A549 (cell line): ENCODE measurements at regions not wholly inside any gene's neighbourhood (a gene's known extent, or its start where the extent isn't known, plus 50 kb on each side); places are given as distances from the start of the nearest gene placed in this dataset.

Source experiments
- ATAC-seq, 2 experiments: fragments of 200-7000 bp in 1 of 2; fragments of >200 bp in 1 of 2; cut with Nextera tagmentation in 1 of 2; cut with Tn5 transposase in 1 of 2; 3 replicates each; pipeline versions ENCODE4 v1.8.0 to v1.9.1; 2018 to 2020; ENCODE audit warnings: mild to moderate bottlenecking in 1 of 2, moderate library complexity in 1 of 2
- CTCF ChIA-PET: fragments of 300-600 bp; sonication (Branson Sonifier 250); formaldehyde crosslinking; extraction: SDS; loops from one replicate; lab custom pipeline; 2021; ENCODE audit warnings: antibody characterized with exemption, inconsistent platforms; lab: Yijun Ruan, JAX
- POLR2A ChIA-PET: fragments of 350-600 bp; formaldehyde crosslinking; extraction: SDS; loops from one replicate; lab custom pipeline; 2021; ENCODE audit warnings: antibody characterized with exemption, inconsistent platforms; lab: Yijun Ruan, JAX
- DNase-seq, 2 experiments: peaks; one replicate each; pipeline versions ENCODE4 v3.0.0 to v3.0.0-alpha.2; 2011 to 2016; ENCODE audit warnings: low read depth in 1 of 2, low spot score in 1 of 2
- FAIRE-seq: peaks from 2 replicates; lab custom pipeline; 2011; peaks lifted over from hg19 to GRCh38; lab: Jason Lieb, UNC
- H3K27ac ChIP-seq, 2 experiments: fragments of >200 bp; sonication (Bioruptor Twin); formaldehyde crosslinking; 3 replicates each; pipeline ENCODE4 v1.5.1; 2016 to 2017
- H3K4me1 ChIP-seq: fragments of >200 bp; sonication (Bioruptor Twin); formaldehyde crosslinking; 3 replicates; pipeline ENCODE4 v1.6.1; 2016
- H3K4me2 ChIP-seq: fragments of >200 bp; sonication (Bioruptor Twin); formaldehyde crosslinking; 3 replicates; pipeline ENCODE4 v1.6.1; 2016
- H3K4me3 ChIP-seq: fragments of >200 bp; sonication (Bioruptor Twin); formaldehyde crosslinking; 3 replicates; pipeline ENCODE4 v1.5.1; 2016
- H3K9me3 ChIP-seq: fragments of >200 bp; sonication (Bioruptor Twin); formaldehyde crosslinking; 3 replicates; pipeline ENCODE4 v1.6.1; 2016
- CBX2 ChIP-seq: fragments of 200-600 bp; sonication (generic); IDR thresholded peaks from 2 replicates; pipeline ENCODE4 v1.6.1; 2016; ENCODE audit warnings: low read depth, mild to moderate bottlenecking, borderline replicate concordance
- CBX8 ChIP-seq: fragments of 200-600 bp; sonication (generic); IDR thresholded peaks from 2 replicates; pipeline ENCODE4 v1.6.1; 2016
- CHD2 ChIP-seq: fragments of 150-350 bp; IDR thresholded peaks from 2 replicates; pipeline ENCODE4 v1.6.1; 2014; ENCODE audit warnings: low read length; ENCODE audit not compliant: partially characterized antibody
- EHMT2 ChIP-seq: fragments of 200-600 bp; sonication (generic); IDR thresholded peaks from 2 replicates; pipeline ENCODE4 v1.6.1; 2016; ENCODE audit warnings: antibody characterized with exemption, low read depth, mild to moderate bottlenecking, moderate library complexity
- ESRRA ChIP-seq: fragments of 150-350 bp; IDR thresholded peaks from 2 replicates; pipeline ENCODE4 v1.6.1; 2014; ENCODE audit warnings: mild to moderate bottlenecking, low read length, borderline replicate concordance
- GATA3 ChIP-seq: IDR thresholded peaks from 2 replicates; pipeline ENCODE4 v1.6.1; 2012; ENCODE audit warnings: borderline replicate concordance
- HEYL ChIP-seq: fragments of 250-450 bp; sonication (Bioruptor Pico); IDR thresholded peaks from 2 replicates; pipeline ENCODE4 v1.8.0; 2021; ENCODE audit warnings: mild to moderate bottlenecking, moderate library complexity
- HOXB13 ChIP-seq: fragments of 250-450 bp; sonication (Bioruptor Pico); IDR thresholded peaks from 2 replicates; pipeline ENCODE4 v1.5.0; 2020; ENCODE audit warnings: low read depth, mild to moderate bottlenecking, moderate library complexity
- JUN ChIP-seq, 2 experiments: fragments of >200 bp; sonication (Bioruptor Twin); formaldehyde crosslinking; IDR thresholded peaks; 2 replicates in 1 of 2; 3 replicates in 1 of 2; pipeline ENCODE4 v1.6.1; 2016 to 2017
- JUNB ChIP-seq: fragments of >200 bp; sonication (Bioruptor Twin); formaldehyde crosslinking; IDR thresholded peaks from 2 replicates; pipeline ENCODE4 v1.6.1; 2016
- MAZ ChIP-seq: fragments of 150-350 bp; IDR thresholded peaks from 2 replicates; pipeline ENCODE4 v1.6.1; 2014; ENCODE audit warnings: antibody characterized with exemption, low read depth, low read length, borderline replicate concordance
- MYC ChIP-seq: IDR thresholded peaks from 2 replicates; pipeline ENCODE4 v1.6.1; 2012; ENCODE audit warnings: mild to moderate bottlenecking, inconsistent platforms, low read length, improper control_type of control experiment, borderline replicate concordance
- NPAS2 ChIP-seq: fragments of 250-450 bp; sonication (Bioruptor Pico); IDR thresholded peaks from 2 replicates; pipeline ENCODE4 v1.8.0; 2022; ENCODE audit warnings: mild to moderate bottlenecking, moderate library complexity, borderline replicate concordance
- NR3C1 ChIP-seq: fragments of >200 bp; sonication (Bioruptor Twin); formaldehyde crosslinking; IDR thresholded peaks from 3 replicates; pipeline ENCODE4 v1.6.1; 2017
- PHF8 ChIP-seq: fragments of 200-600 bp; sonication (generic); IDR thresholded peaks from 2 replicates; pipeline ENCODE4 v1.6.1; 2016; ENCODE audit warnings: low read depth, mild to moderate bottlenecking, antibody characterized with exemption, moderate library complexity, borderline replicate concordance
- POLR2A ChIP-seq: IDR thresholded peaks from 2 replicates; pipeline ENCODE4 v1.6.1; 2012; ENCODE audit warnings: mild to moderate bottlenecking, low read length
- POLR2AphosphoS2 ChIP-seq: conservative IDR thresholded peaks from 2 replicates; pipeline ENCODE4 v1.6.1; 2012; ENCODE audit warnings: low read length, improper control_type of control experiment, inconsistent platforms
- RAD21 ChIP-seq, 2 experiments: fragments of >200 bp in 1 of 2; sonication (Bioruptor Twin) in 1 of 2; formaldehyde crosslinking in 1 of 2; IDR thresholded peaks in 1 of 2; conservative IDR thresholded peaks in 1 of 2; 2 replicates in 1 of 2; 3 replicates in 1 of 2; pipeline ENCODE4 v1.6.1; 2012 to 2018; ENCODE audit warnings: inconsistent platforms in 1 of 2
- SMC3 ChIP-seq: fragments of >200 bp; sonication (Bioruptor Twin); formaldehyde crosslinking; IDR thresholded peaks from 3 replicates; pipeline ENCODE4 v1.6.1; 2018; ENCODE audit warnings: inconsistent platforms
- ZC3H11A ChIP-seq: fragments of 450-650 bp; IDR thresholded peaks from 2 replicates; pipeline ENCODE4 v1.6.1; 2014; ENCODE audit warnings: antibody characterized with exemption, mild to moderate bottlenecking
- ZFP36 ChIP-seq: fragments of 450-650 bp; IDR thresholded peaks from 2 replicates; pipeline ENCODE4 v1.6.1; 2014; ENCODE audit warnings: borderline replicate concordance; ENCODE audit not compliant: partially characterized antibody
- ZSCAN20 ChIP-seq: fragments of 250-450 bp; sonication (Bioruptor Pico); IDR thresholded peaks from 2 replicates; pipeline ENCODE4 v1.8.0; 2022; ENCODE audit warnings: mild to moderate bottlenecking, moderate library complexity
- WGBS: methylation state at CpG from one replicate; pipeline ENCODE4 v1.1.6; 2017; ENCODE audit errors: missing lambda C conversion rate; 5-methylcytosine and 5-hydroxymethylcytosine counted together
- TF ChIP-seq, protein P1 (sequence below): fragments of 150-350 bp; IDR thresholded peaks from 2 replicates; pipeline ENCODE4 v1.6.1; 2014; ENCODE audit warnings: low read depth, mild to moderate bottlenecking, low read length
- TF ChIP-seq, protein P2 (sequence below): fragments of >200 bp; sonication (Bioruptor Twin); formaldehyde crosslinking; IDR thresholded peaks from 2 replicates; pipeline ENCODE4 v1.6.1; 2016
- TF ChIP-seq, protein P3 (sequence below): fragments of >200 bp; sonication (Bioruptor Twin); formaldehyde crosslinking; IDR thresholded peaks from 3 replicates; pipeline ENCODE4 v1.5.1; 2016
- TF ChIP-seq, protein P4 (sequence below): IDR thresholded peaks from 2 replicates; pipeline ENCODE4 v1.6.1; 2012; ENCODE audit warnings: low read depth, borderline replicate concordance

DNA sequence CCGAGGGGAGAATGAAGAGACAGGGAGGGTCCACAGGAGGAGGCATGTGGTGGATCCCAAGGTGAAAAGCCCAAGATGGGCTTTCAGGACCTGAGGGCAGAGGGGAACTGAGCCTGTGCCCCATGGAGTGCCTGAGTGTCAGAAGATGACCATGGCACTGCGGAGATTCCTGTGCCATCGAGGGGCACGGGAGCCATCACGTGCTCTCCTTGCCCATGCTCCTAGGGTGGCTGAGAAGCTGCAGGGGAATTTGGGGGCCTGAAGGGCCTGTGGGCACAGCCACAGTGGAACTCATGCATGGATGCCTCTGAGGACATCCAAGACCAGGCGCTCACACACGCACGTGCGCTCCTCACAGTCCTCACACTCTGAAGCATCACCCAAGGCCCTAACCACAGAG lies 56.1 kb upstream of the GLI2 start:
- ChIA-PET CTCF (interaction anchor here (0.7 to 11.8 kb wide), 9 partner anchors 10 to 367 kb away, joined by 3 to 182 read pairs (median 9); no protein-coding TSS in a partner anchor), POLR2A (no interaction called here)
- Histone ChIP-seq H3K4me1 (no peaks in the 10 kb centered on the region), H3K27ac (no peak overlapping the region), H3K4me2 (no peak overlapping the region), H3K4me3 (no peak overlapping the region), H3K9me3 (no peaks in the 10 kb centered on the region)
- FAIRE-seq (no peak), ATAC-seq (peak in 1 of 2 experiments; percentile 18; a peak in 3 of 6 replicates), DNase-seq (no peak)
- 73% methylated on average over 9 of the region's 9 CpGs for WGBS
- TF ChIP-seq ESRRA (no peak), JUN (IDR thresholded peaks at IDR 0.05) (no peak), MAZ (no peak), JUNB (no peak), CBX2 (no peak), ZFP36 (no peak), HOXB13 (CRISPR knock-in tag) (no peak), HEYL (CRISPR knock-in tag) (no peak), PHF8 (no peak), CBX8 (no peak), ZC3H11A (no peak), POLR2A (no peak), NR3C1 (no peak), EHMT2 (no peak), MYC (no peak), CHD2 (no peak)
- TF ChIP-seq, protein P1, sequence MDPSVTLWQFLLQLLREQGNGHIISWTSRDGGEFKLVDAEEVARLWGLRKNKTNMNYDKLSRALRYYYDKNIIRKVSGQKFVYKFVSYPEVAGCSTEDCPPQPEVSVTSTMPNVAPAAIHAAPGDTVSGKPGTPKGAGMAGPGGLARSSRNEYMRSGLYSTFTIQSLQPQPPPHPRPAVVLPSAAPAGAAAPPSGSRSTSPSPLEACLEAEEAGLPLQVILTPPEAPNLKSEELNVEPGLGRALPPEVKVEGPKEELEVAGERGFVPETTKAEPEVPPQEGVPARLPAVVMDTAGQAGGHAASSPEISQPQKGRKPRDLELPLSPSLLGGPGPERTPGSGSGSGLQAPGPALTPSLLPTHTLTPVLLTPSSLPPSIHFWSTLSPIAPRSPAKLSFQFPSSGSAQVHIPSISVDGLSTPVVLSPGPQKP = no peak
- TF ChIP-seq, protein P2, sequence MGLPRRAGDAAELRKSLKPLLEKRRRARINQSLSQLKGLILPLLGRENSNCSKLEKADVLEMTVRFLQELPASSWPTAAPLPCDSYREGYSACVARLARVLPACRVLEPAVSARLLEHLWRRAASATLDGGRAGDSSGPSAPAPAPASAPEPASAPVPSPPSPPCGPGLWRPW = no peak

DNA sequence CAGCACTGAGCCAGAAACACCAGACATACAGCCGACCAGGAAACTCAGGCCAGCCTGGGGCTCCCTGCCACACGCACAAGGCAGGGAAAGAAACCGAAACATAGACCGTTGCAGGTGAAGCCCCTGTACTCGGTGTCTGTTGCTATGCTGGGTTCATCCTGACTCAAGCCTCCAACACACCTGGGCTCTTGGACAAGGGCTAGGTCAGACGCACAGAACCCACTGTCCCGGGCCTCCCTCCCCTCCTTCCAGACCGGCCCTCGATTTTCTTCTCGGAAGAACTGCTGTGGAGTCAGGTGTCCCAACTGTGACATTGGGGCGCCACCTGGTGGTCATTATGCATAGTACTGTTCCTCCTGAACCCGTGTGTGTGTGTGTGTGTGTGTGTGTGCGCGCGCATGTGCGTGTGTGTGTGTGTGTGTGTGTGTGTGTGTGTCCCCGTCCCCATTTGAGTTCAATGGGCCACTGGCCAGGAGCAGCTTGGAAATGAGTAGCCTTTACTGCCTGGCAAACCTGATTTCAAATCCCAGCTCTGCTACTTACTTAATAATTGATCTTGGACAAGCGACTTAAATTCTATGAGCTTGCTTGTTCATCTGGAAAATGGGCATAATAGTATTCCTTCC lies 55.4 kb upstream of the GLI2 start:
- Histone ChIP-seq H3K4me2 (peak overlapping the region; percentile 43), H3K9me3 (no peaks in the 10 kb centered on the region), H3K27ac (no peak overlapping the region), H3K4me3 (no peak overlapping the region), H3K4me1 (no peaks in the 10 kb centered on the region)
- FAIRE-seq = no peak
- no peak for TF ChIP-seq ZSCAN20
- peak; percentile 90 to 94 for TF ChIP-seq RAD21 (conservative IDR thresholded peaks at IDR 0.05 in 1 of 2, IDR thresholded peaks at IDR 0.05 in 1 of 2)
- no peak for TF ChIP-seq JUN (IDR thresholded peaks at IDR 0.05)
- TF ChIP-seq, protein P3, sequence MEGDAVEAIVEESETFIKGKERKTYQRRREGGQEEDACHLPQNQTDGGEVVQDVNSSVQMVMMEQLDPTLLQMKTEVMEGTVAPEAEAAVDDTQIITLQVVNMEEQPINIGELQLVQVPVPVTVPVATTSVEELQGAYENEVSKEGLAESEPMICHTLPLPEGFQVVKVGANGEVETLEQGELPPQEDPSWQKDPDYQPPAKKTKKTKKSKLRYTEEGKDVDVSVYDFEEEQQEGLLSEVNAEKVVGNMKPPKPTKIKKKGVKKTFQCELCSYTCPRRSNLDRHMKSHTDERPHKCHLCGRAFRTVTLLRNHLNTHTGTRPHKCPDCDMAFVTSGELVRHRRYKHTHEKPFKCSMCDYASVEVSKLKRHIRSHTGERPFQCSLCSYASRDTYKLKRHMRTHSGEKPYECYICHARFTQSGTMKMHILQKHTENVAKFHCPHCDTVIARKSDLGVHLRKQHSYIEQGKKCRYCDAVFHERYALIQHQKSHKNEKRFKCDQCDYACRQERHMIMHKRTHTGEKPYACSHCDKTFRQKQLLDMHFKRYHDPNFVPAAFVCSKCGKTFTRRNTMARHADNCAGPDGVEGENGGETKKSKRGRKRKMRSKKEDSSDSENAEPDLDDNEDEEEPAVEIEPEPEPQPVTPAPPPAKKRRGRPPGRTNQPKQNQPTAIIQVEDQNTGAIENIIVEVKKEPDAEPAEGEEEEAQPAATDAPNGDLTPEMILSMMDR = peak; percentile 57
- peak; percentile 87 for TF ChIP-seq SMC3
- ATAC-seq = peak; percentile 71 to 91
- 53% methylated on average over 6 of the region's 18 CpGs for WGBS
- CTCF ChIA-PET = interaction anchor here (0.6 to 22.6 kb wide), 67 partner anchors 11 to 1350 kb away, joined by 3 to 858 read pairs (median 3); partner anchors contain the start of gene RALB
- DNase-seq = peak; percentile 76 to 91
- POLR2A ChIA-PET = no interaction called here

DNA sequence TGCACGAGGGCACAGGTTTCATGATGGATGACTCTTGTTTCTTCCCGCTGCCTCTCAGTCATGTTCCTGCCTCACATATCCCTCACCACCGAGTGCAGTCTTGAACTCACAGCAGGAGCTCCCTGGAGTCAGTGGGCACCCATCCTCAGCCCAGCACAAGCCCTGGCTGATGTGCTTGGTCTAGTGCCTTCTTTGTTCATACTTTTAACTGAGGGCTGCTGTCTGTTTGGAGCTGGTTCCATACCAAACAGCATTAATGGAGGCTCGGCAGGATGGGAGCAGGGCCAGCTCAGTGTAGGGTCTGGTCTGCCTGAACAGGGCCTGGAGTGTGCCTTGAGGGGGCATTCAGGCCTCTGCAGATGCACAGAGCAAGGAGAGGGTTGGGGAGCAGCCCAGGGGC lies 54.5 kb upstream of the GLI2 start:
- ChIA-PET CTCF (interaction anchor here (0.7 to 22.6 kb wide), 56 partner anchors 10 to 995 kb away, joined by 3 to 858 read pairs (median 4); partner anchors contain the start of genes INHBB and RALB), POLR2A (no interaction called here)
- no peak overlapping the region for H3K4me3 ChIP-seq
- no peak for FAIRE-seq
- no peak overlapping the region for H3K27ac ChIP-seq
- DNase-seq = no peak
- H3K9me3 ChIP-seq = no peaks in the 10 kb centered on the region
- TF ChIP-seq SMC3 = no peak
- TF ChIP-seq ZC3H11A = no peak
- TF ChIP-seq, protein P4, sequence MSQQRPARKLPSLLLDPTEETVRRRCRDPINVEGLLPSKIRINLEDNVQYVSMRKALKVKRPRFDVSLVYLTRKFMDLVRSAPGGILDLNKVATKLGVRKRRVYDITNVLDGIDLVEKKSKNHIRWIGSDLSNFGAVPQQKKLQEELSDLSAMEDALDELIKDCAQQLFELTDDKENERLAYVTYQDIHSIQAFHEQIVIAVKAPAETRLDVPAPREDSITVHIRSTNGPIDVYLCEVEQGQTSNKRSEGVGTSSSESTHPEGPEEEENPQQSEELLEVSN = no peak
- TF ChIP-seq NPAS2 = no peak
- TF ChIP-seq GATA3 = no peak
- TF ChIP-seq POLR2AphosphoS2 = no peak
- no peak for TF ChIP-seq HOXB13 (CRISPR knock-in tag)
- ATAC-seq = no peak
- WGBS = 43% methylated on average over 4 of the region's 4 CpGs
- H3K4me2 ChIP-seq = no peak overlapping the region
- H3K4me1 ChIP-seq = no peaks in the 10 kb centered on the region
